Psoas muscle (tissue), 7 donors: ENCODE measurements at regions not wholly inside any gene's neighbourhood (a gene's known extent, or its start where the extent isn't known, plus 50 kb on each side); places are given as distances from the start of the nearest gene placed in this dataset.
A peak's percentile ranks its signal among the peaks of the same experiment; 100 is the strongest.

Experiments
- ATAC-seq, 4 donors: fragments of 200-7000 bp; cut with Tn5 transposase; one replicate each; pipeline ENCODE4 v1.9.1; 2020; ENCODE audit warnings: moderate library complexity in 3 of 4, mild to moderate bottlenecking in 2 of 4
- DNase-seq, 2 donors: peaks; one replicate each; pipeline ENCODE4 v3.0.0-alpha.2; 2020
- H3K27ac ChIP-seq: fragments of 200-600 bp; one replicate; pipeline ENCODE4 v1.8.0; 2022
- H3K27me3 ChIP-seq, 3 donors: fragments of 200-600 bp in 1 of 3; one replicate each; pipeline versions ENCODE4 v1.6.1 to v1.8.0; 2013 to 2022; ENCODE audit warnings: low read length in 2 of 3, mild to moderate bottlenecking in 2 of 3, moderate library complexity in 1 of 3; ENCODE audit not compliant: insufficient read depth in 3 of 3
- H3K36me3 ChIP-seq, 2 donors: fragments of 200-600 bp in 1 of 2; one replicate each; pipeline versions ENCODE4 v1.6.1 to v1.8.0; 2013 to 2022; ENCODE audit warnings: low read depth in 1 of 2, mild to moderate bottlenecking in 1 of 2, moderate library complexity in 1 of 2; ENCODE audit not compliant: insufficient read depth in 1 of 2
- H3K4me1 ChIP-seq: fragments of 200-600 bp; one replicate; pipeline ENCODE4 v1.8.0; 2022
- H3K4me3 ChIP-seq: fragments of 200-600 bp; one replicate; pipeline ENCODE4 v1.8.0; 2022; ENCODE audit warnings: mild to moderate bottlenecking
- H3K9me3 ChIP-seq: fragments of 200-600 bp; one replicate; pipeline ENCODE4 v1.8.0; 2022
- WGBS, 3 donors: extraction: QIAGEN DNeasy Blood & Tissue Kit; methylation state at CpG; one replicate each; pipeline versions ENCODE4 v1.1.6 to v1.1.7; 2013; 5-methylcytosine and 5-hydroxymethylcytosine counted together
- intact Hi-C, 2 donors: fragments of 100-400 bp; cut with DNase I; formaldehyde crosslinking; loops; one replicate each; pipeline versions ENCODE4 v1.11.0 to v1.14.2; 2022
- TF ChIP-seq, protein P1 (sequence below): fragments of 200-600 bp; IDR thresholded peaks from one replicate; pipeline ENCODE4 v1.8.0; 2022; ENCODE audit warnings: antibody characterized with exemption
- donor health status: healthy with polysubstance abuse.
- donor health status: DM: no; HTN: no; CAD: no; lungs with moderate emphysema.
- donor health status: Bipolar disorder and iron deficiency.
- donor health status: healthy.
- donor health status: DM: yes; HTN: yes; CAD: no.
- donor health status: DM: no; HTN: no; CAD: no.
- donor health status: DM: yes; HTN: yes; CAD: no.

DNA sequence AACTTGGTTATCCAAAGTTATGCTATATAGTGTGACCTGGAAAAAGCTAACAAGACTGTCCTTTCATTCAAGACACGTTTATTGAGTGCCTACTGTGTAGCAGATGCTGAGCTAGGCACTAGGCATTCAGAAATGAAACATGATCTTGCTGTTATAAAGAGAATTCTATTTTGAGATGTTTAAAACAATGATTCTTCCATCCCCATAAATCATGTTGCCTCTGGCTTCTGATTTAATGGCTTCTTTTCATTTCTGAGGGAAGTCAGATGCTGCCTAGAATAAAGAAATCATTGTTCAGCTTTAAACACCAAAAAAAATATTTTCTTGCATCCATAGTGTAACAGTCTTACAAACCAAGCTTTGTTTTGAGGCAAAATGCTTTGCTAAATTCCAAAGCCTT is 620.9 kb upstream of the UBE2E2 start:
- TF ChIP-seq, protein P1, sequence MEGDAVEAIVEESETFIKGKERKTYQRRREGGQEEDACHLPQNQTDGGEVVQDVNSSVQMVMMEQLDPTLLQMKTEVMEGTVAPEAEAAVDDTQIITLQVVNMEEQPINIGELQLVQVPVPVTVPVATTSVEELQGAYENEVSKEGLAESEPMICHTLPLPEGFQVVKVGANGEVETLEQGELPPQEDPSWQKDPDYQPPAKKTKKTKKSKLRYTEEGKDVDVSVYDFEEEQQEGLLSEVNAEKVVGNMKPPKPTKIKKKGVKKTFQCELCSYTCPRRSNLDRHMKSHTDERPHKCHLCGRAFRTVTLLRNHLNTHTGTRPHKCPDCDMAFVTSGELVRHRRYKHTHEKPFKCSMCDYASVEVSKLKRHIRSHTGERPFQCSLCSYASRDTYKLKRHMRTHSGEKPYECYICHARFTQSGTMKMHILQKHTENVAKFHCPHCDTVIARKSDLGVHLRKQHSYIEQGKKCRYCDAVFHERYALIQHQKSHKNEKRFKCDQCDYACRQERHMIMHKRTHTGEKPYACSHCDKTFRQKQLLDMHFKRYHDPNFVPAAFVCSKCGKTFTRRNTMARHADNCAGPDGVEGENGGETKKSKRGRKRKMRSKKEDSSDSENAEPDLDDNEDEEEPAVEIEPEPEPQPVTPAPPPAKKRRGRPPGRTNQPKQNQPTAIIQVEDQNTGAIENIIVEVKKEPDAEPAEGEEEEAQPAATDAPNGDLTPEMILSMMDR, result no peak
- ATAC-seq (no peak), DNase-seq (no peak)
- Histone ChIP-seq H3K4me1 (no peaks in the 10 kb centered on the region), H3K4me3 (no peak overlapping the region), H3K36me3 (no peaks in the 10 kb centered on the region), H3K27me3 (no peaks in the 10 kb centered on the region), H3K27ac (no peak overlapping the region), H3K9me3 (no peaks in the 10 kb centered on the region)
- intact Hi-C loops, result no loop called here
- 16 to 33% (median 21%) methylated on average over 1 of the region's 1 CpG for WGBS, 3 donors

DNA sequence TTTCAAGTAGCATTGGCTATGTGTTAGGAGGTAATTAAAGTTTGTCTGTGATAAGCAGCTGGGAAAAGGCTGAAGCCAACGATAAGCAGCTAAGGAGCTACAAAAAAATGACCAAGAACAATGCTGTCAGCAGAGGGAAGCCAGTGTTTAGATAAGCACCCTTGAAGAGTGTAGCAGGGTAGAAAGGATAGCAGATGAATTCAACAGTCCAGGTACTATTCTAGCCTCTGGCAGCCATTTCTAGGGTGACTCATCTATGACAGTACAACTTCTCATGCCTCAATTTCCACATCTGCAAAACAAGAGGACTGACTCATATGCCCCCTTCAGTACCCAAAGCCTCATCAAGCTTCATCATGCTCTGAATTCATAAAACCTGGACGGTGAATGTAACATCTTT is 617.6 kb upstream of the UBE2E2 start:
- TF ChIP-seq, protein P1, result no peak
- Histone ChIP-seq H3K4me1 (no peaks in the 10 kb centered on the region), H3K9me3 (no peaks in the 10 kb centered on the region), H3K27ac (no peak overlapping the region), H3K4me3 (no peak overlapping the region), H3K27me3 (no peaks in the 10 kb centered on the region), H3K36me3 (no peaks in the 10 kb centered on the region)
- no peak for DNase-seq
- ATAC-seq, result peak in 1 of 4 donors; percentile 27
- intact Hi-C loops, result no loop called here
- WGBS, 3 donors, result 23 to 37% (median 24%) methylated on average over 2 of the region's 2 CpGs

DNA sequence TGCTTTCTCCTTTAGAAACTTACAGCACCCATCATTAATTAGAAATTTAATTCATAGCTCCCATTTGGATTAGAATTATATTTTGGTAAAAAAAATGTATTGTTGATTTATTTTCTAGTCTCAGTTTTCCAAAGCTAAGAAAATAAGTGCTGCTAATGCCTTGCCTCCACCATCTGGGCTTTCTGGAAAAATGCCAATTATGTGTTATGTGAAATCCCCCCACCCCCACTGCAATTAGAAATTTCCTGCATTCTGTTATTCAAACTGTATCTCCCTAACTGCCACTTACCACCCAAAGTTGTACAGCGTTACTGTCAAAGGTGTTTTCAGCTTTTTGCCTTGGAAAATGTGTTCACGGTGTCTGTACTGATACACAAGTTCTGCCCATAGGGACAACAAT is 617.2 kb upstream of the UBE2E2 start:
- DNase-seq (no peak), ATAC-seq (no peak)
- no peaks in the 10 kb centered on the region for H3K4me1 ChIP-seq
- no peak overlapping the region for H3K27ac ChIP-seq
- 67 to 70% (median 69%) methylated on average over 2 of the region's 2 CpGs for WGBS, 3 donors
- no peaks in the 10 kb centered on the region for H3K9me3 ChIP-seq
- TF ChIP-seq, protein P1, result no peak
- intact Hi-C loops, result no loop called here
- no peaks in the 10 kb centered on the region for H3K27me3 ChIP-seq
- H3K4me3 ChIP-seq, result no peak overlapping the region
- H3K36me3 ChIP-seq, result no peaks in the 10 kb centered on the region

DNA sequence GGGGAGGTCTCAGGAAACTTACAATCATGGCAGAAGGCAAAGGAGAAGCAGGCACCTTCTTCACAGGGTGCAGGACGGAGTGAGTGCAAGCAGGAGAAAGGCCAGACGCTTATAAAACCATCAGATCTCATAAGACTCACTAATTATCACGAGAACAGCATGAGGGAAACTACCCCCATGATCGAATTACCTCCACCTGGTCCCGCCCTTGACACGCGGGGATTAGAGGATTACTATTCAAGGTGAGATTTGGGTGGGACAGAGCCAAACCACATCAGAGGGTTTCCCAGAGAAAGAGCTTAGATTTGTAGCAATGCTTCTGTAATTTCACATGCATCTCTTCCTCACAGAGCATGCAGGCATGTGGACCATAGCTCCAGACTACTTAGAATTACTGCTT is 615.7 kb upstream of the UBE2E2 start:
- no peaks in the 10 kb centered on the region for H3K4me1 ChIP-seq
- ATAC-seq, result no peak
- H3K27ac ChIP-seq, result no peak overlapping the region
- no peaks in the 10 kb centered on the region for H3K9me3 ChIP-seq
- TF ChIP-seq, protein P1, result no peak
- H3K27me3 ChIP-seq, result no peaks in the 10 kb centered on the region
- no peaks in the 10 kb centered on the region for H3K36me3 ChIP-seq
- no peak for DNase-seq
- H3K4me3 ChIP-seq, result no peak overlapping the region
- WGBS, 3 donors, result 63 to 70% (median 67%) methylated on average over 7 of the region's 7 CpGs
- intact Hi-C loops, result no loop called here

DNA sequence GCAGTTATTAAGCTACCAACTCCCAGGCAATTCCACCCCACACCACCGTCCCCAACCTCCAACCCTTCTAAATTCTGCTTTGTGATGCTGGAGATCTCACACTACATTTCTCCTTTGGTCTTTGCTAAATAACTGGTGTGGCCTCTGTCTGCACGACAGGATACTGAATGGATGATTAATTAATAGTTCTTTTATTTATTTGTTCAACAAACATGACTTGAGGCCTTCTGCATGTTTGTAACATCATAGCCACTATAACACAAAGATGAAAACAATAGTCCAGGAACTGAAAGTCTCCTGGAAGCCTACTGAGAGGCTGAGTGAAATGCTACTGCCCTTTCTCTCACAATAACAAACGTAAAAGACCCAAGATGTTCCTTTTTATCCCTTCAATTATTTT is 609.5 kb upstream of the UBE2E2 start:
- 28 to 42% (median 29%) methylated on average over 3 of the region's 3 CpGs for WGBS, 3 donors
- Histone ChIP-seq H3K9me3 (no peaks in the 10 kb centered on the region), H3K4me3 (no peak overlapping the region), H3K27ac (no peak overlapping the region), H3K27me3 (no peaks in the 10 kb centered on the region), H3K4me1 (no peaks in the 10 kb centered on the region), H3K36me3 (no peaks in the 10 kb centered on the region)
- DNase-seq (no peak), ATAC-seq (no peak)
- intact Hi-C loops, result no loop called here
- TF ChIP-seq, protein P1, result no peak
